WTC11 (cell line): ENCODE measurements at regions not wholly inside any gene's neighbourhood (a gene's known extent, or its start where the extent isn't known, plus 50 kb on each side); places are given as distances from the start of the nearest gene placed in this dataset.

Experiments
- ATF1 ChIP-seq: sonication (generic); formaldehyde crosslinking; IDR thresholded peaks from 2 replicates; pipeline ENCODE4 v1.8.1; 2023; ENCODE audit warnings: mild to moderate bottlenecking, moderate library complexity, missing genetic modification reagents
- CTCF ChIP-seq: fragments of 200-600 bp; IDR thresholded peaks from 2 replicates; pipeline ENCODE4 v1.8.0; 2022; ENCODE audit warnings: antibody characterized with exemption
- E2F1 ChIP-seq: sonication (generic); formaldehyde crosslinking; IDR thresholded peaks from 2 replicates; pipeline ENCODE4 v1.8.0; 2022; ENCODE audit warnings: mild to moderate bottlenecking, missing genetic modification reagents
- ETV6 ChIP-seq: sonication (generic); formaldehyde crosslinking; IDR thresholded peaks from 2 replicates; pipeline ENCODE4 v1.8.1; 2022; ENCODE audit warnings: mild to moderate bottlenecking, missing genetic modification reagents
- SP1 ChIP-seq: sonication (generic); formaldehyde crosslinking; conservative IDR thresholded peaks from 2 replicates; pipeline ENCODE4 v1.8.1; 2022; ENCODE audit warnings: missing genetic modification reagents
- TEAD1 ChIP-seq: sonication (generic); formaldehyde crosslinking; IDR thresholded peaks from 2 replicates; pipeline ENCODE4 v1.8.0; 2022; ENCODE audit warnings: mild to moderate bottlenecking, missing genetic modification reagents

- no peak for TF ChIP-seq E2F1 (CRISPR knock-in tag)
- TF ChIP-seq CTCF: no peak
- TF ChIP-seq ETV6 (CRISPR knock-in tag): no peak
- no peak for TF ChIP-seq SP1 (CRISPR knock-in tag)
- no peak for TF ChIP-seq ATF1 (CRISPR knock-in tag)
- TF ChIP-seq TEAD1 (CRISPR knock-in tag): no peak
Measured at GRCh38 chr2:10216677-10217488, 85.8 kb upstream of the HPCAL1 start.
